SK-N-SH (cell line): ENCODE measurements at regions not wholly inside any gene's neighbourhood (a gene's known extent, or its start where the extent isn't known, plus 50 kb on each side); places are given as distances from the start of the nearest gene placed in this dataset.

Experiments
- CTCF ChIA-PET: fragments of 300-600, 350-600 bp; formaldehyde crosslinking; extraction: SDS; loops from one replicate; lab custom pipeline; 2021; lab: Yijun Ruan, JAX
- POLR2A ChIA-PET: fragments of 350-600 bp; sonication (Branson Sonifier 250); formaldehyde crosslinking; extraction: SDS; loops from one replicate; lab custom pipeline; 2020; ENCODE audit warnings: antibody characterized with exemption, inconsistent platforms; lab: Yijun Ruan, JAX
- DNase-seq: peaks from one replicate; pipeline ENCODE4 v3.0.0; 2012
- H2AFZ ChIP-seq: fragments of 200-600 bp; sonication (generic); 2 replicates; pipeline ENCODE4 v1.8.1; 2016; ENCODE audit warnings: antibody characterized with exemption, mild to moderate bottlenecking, low read depth
- H3F3A ChIP-seq: fragments of 200-600 bp; sonication (generic); replicated peaks from 2 replicates; pipeline ENCODE3; 2016; ENCODE audit warnings: antibody characterized with exemption, mild to moderate bottlenecking; ENCODE audit not compliant: insufficient read depth
- H3K27ac ChIP-seq, 2 experiments: fragments of 200-500 bp in 1 of 2; fragments of 200-600 bp in 1 of 2; sonication (Bioruptor generic) in 1 of 2; sonication (generic), shearing (Covaris generic) in 1 of 2; 2 replicates each; pipeline versions ENCODE4 v1.5.1 to v1.6.1; 2014 to 2016; ENCODE audit warnings: low read depth in 2 of 2, inconsistent platforms in 1 of 2, low read length in 1 of 2, mild to moderate bottlenecking in 1 of 2, mixed read lengths in 1 of 2
- H3K27me3 ChIP-seq: fragments of 200-600 bp; sonication (generic), shearing (Covaris generic); 2 replicates; pipeline ENCODE4 v1.6.1; 2016; ENCODE audit warnings: mixed run types; ENCODE audit not compliant: insufficient read depth
- H3K36me3 ChIP-seq, 2 experiments: fragments of 200-500 bp in 1 of 2; fragments of 200-600 bp in 1 of 2; sonication (Bioruptor generic) in 1 of 2; sonication (generic) in 1 of 2; replicated peaks in 1 of 2; 2 replicates each; pipeline versions ENCODE3 to v1.5.1; 2014 to 2016; ENCODE audit warnings: low read length in 1 of 2, mild to moderate bottlenecking in 1 of 2; ENCODE audit not compliant: insufficient read depth in 2 of 2, control insufficient read depth in 1 of 2
- H3K4me1 ChIP-seq, 2 experiments: fragments of 200-500 bp in 1 of 2; fragments of 200-600 bp in 1 of 2; sonication (Bioruptor generic) in 1 of 2; sonication (generic), shearing (Covaris generic) in 1 of 2; 2 replicates each; pipeline versions ENCODE4 v1.5.1 to v1.6.1; 2014 to 2016; ENCODE audit warnings: low read depth in 1 of 2, low read length in 1 of 2, mixed run types in 1 of 2; ENCODE audit not compliant: insufficient read depth in 2 of 2, control insufficient read depth in 1 of 2
- H3K4me2 ChIP-seq: fragments of 200-600 bp; sonication (generic), shearing (Covaris generic); 2 replicates; pipeline ENCODE4 v1.6.1; 2017; ENCODE audit warnings: mixed run types
- H3K4me3 ChIP-seq, 2 experiments: fragments of 200-500 bp in 1 of 2; fragments of 200-600 bp in 1 of 2; sonication (Bioruptor generic) in 1 of 2; sonication (generic), shearing (Covaris generic) in 1 of 2; 2 replicates each; pipeline versions ENCODE4 v1.5.1 to v1.8.1; 2014 to 2016; ENCODE audit warnings: low read depth in 2 of 2, inconsistent platforms in 1 of 2, low read length in 1 of 2, mild to moderate bottlenecking in 1 of 2, mixed read lengths in 1 of 2, moderate library complexity in 1 of 2
- H3K79me2 ChIP-seq: fragments of 200-600 bp; sonication (generic); 2 replicates; pipeline ENCODE4 v1.8.1; 2017; ENCODE audit warnings: mild to moderate bottlenecking; ENCODE audit not compliant: insufficient read depth
- H3K9ac ChIP-seq: fragments of 200-600 bp; sonication (generic); 2 replicates; pipeline ENCODE4 v1.6.1; 2017; ENCODE audit warnings: mixed run types
- H3K9me2 ChIP-seq: fragments of 200-600 bp; sonication (generic); 2 replicates; pipeline ENCODE4 v1.6.1; 2017; ENCODE audit warnings: mixed run types
- H3K9me3 ChIP-seq: fragments of 200-600 bp; sonication (generic); 2 replicates; pipeline ENCODE4 v1.6.1; 2017; ENCODE audit warnings: mixed run types, mild to moderate bottlenecking, moderate library complexity
- H4K20me1 ChIP-seq: fragments of 200-600 bp; sonication (generic); 2 replicates; pipeline ENCODE4 v1.6.1; 2017; ENCODE audit warnings: mild to moderate bottlenecking, mixed run types; ENCODE audit not compliant: insufficient read depth
- CHD2 ChIP-seq: fragments of 150-350 bp; IDR thresholded peaks from 2 replicates; pipeline ENCODE4 v1.6.1; 2018; ENCODE audit warnings: low read length; ENCODE audit not compliant: partially characterized antibody
- ELF1 ChIP-seq: IDR thresholded peaks from 2 replicates; pipeline ENCODE4 v1.4.0; 2012
- EZH2phosphoT487 ChIP-seq: fragments of 200-600 bp; sonication (generic); IDR thresholded peaks from 2 replicates; pipeline ENCODE4 v1.6.1; 2017; ENCODE audit warnings: low read depth, mixed run types, mild to moderate bottlenecking, antibody characterized with exemption, moderate library complexity, borderline replicate concordance
- FOXJ3 ChIP-seq: sonication (generic); formaldehyde crosslinking; IDR thresholded peaks from 2 replicates; pipeline ENCODE4 v1.5.1; 2020; ENCODE audit warnings: mild to moderate bottlenecking, missing genetic modification reagents
- FOXM1 ChIP-seq: IDR thresholded peaks from 2 replicates; pipeline ENCODE4 v1.4.0; 2012; ENCODE audit warnings: low read depth, mild to moderate bottlenecking
- MEF2A ChIP-seq: IDR thresholded peaks from 2 replicates; pipeline ENCODE4 v1.4.0; 2012; ENCODE audit warnings: low read depth, borderline replicate concordance
- NRF1 ChIP-seq: IDR thresholded peaks from 2 replicates; pipeline ENCODE4 v1.6.1; 2012; ENCODE audit warnings: low read depth, mild to moderate bottlenecking, low read length
- POLR2AphosphoS5 ChIP-seq: IDR thresholded peaks from 2 replicates; pipeline ENCODE4 v1.6.1; 2012; ENCODE audit warnings: low read depth, low read length
- RAD21 ChIP-seq: IDR thresholded peaks from 2 replicates; pipeline ENCODE4 v1.6.1; 2012; ENCODE audit warnings: mild to moderate bottlenecking, low read length
- RCOR1 ChIP-seq: fragments of 150-350 bp; IDR thresholded peaks from 2 replicates; pipeline ENCODE4 v1.6.1; 2017; ENCODE audit warnings: antibody characterized with exemption, low read length
- RFX5 ChIP-seq: IDR thresholded peaks from 2 replicates; pipeline ENCODE4 v1.6.1; 2012; ENCODE audit warnings: mild to moderate bottlenecking, improper control_type of control experiment, low read length
- RXRA ChIP-seq: IDR thresholded peaks from 2 replicates; pipeline ENCODE4 v1.4.0; 2012; ENCODE audit warnings: low read depth, mild to moderate bottlenecking, borderline replicate concordance
- SIN3A ChIP-seq: IDR thresholded peaks from 2 replicates; pipeline ENCODE4 v1.6.1; 2012; ENCODE audit warnings: low read depth, mild to moderate bottlenecking, low read length, moderate library complexity, borderline replicate concordance
- SMC3 ChIP-seq: IDR thresholded peaks from 2 replicates; pipeline ENCODE4 v1.6.1; 2012; ENCODE audit warnings: low read depth, low read length, improper control_type of control experiment
- TAF1 ChIP-seq: IDR thresholded peaks from 2 replicates; pipeline ENCODE4 v1.6.1; 2012; ENCODE audit warnings: low read depth, mild to moderate bottlenecking, low read length, moderate library complexity, borderline replicate concordance
- TCF12 ChIP-seq: IDR thresholded peaks from 2 replicates; pipeline ENCODE4 v1.4.0; 2012
- YY1 ChIP-seq: IDR thresholded peaks from 2 replicates; pipeline ENCODE4 v1.4.0; 2012; ENCODE audit warnings: low read depth, mild to moderate bottlenecking
- WGBS: methylation state at CpG from one replicate; pipeline ENCODE4 v1.1.6; 2017; ENCODE audit warnings: low lambda C conversion rate; 5-methylcytosine and 5-hydroxymethylcytosine counted together
- TF ChIP-seq, protein P1 (sequence below): fragments of 150-350 bp; IDR thresholded peaks from 2 replicates; pipeline ENCODE4 v1.6.1; 2017; ENCODE audit warnings: antibody characterized with exemption, low read length, low read depth, borderline replicate concordance
- TF ChIP-seq, protein P2 (sequence below): IDR thresholded peaks from 2 replicates; pipeline ENCODE4 v1.4.0; 2012; ENCODE audit warnings: low read depth, borderline replicate concordance

DNA sequence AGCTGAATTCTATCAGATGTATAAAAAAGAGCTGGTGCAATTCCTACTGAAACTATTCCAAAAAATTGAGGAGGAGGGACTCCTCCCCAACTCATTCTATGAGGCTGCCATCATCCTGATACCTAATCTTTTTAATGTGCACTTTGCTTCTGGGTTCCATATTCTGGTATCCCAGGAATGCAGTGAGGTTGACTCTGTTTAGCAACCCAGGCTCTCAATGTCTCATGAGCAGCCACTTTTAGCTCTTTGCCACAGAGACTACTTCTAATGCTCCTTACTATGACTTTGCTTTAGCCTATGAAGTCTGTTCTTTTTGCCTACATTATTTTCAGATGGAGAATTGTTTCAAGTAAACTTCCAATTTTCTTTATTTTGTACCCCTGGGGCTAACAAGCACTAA lies 185.5 kb upstream of the NRSN1 start:
- ChIA-PET CTCF (no interaction called here), POLR2A (no interaction called here)
- Histone ChIP-seq H3K4me3 (no peak overlapping the region), H3K4me2 (no peak overlapping the region), H3K9me3 (no peaks in the 10 kb centered on the region), H2AFZ (no peak overlapping the region), H3K4me1 (no peaks in the 10 kb centered on the region), H3K27me3 (no peaks in the 10 kb centered on the region), H4K20me1 (no peaks in the 10 kb centered on the region), H3K9ac (no peak overlapping the region), H3K27ac (no peak overlapping the region), H3K36me3 (no peaks in the 10 kb centered on the region), H3K79me2 (no peaks in the 10 kb centered on the region), H3F3A (no peaks in the 10 kb centered on the region), H3K9me2 (no peaks in the 10 kb centered on the region)
- TF ChIP-seq RAD21 (no peak), SIN3A (no peak), EZH2phosphoT487 (no peak)
- no peak for DNase-seq

DNA sequence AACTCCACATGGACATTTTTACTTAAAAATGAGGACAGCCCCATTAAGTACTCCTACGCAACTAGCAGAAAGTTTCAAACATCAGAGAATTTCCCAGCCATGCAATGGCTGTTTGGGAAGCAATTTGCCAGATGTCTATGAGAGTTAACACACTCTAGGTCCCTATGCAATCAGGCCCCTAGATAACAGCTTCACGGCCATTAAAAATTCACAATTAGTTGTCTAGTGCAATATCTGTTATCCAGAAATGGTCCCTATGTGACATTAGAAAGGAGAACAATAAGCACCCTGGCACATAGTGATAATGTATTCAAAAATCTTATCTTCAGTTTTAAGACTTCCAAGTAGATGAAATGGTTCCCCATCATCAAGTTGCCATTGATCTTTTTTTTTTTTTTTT lies 174.3 kb upstream of the NRSN1 start:
- no peak overlapping the region for H3K4me2 ChIP-seq
- no peaks in the 10 kb centered on the region for H3K9me3 ChIP-seq
- H3K27ac ChIP-seq = no peak overlapping the region
- no peaks in the 10 kb centered on the region for H3K27me3 ChIP-seq
- no peak overlapping the region for H3K4me3 ChIP-seq
- WGBS = 42% methylated on average over 2 of the region's 2 CpGs
- H3K9ac ChIP-seq = no peak overlapping the region
- H3K4me1 ChIP-seq = no peaks in the 10 kb centered on the region
- H2AFZ ChIP-seq = no peak overlapping the region
- H3K36me3 ChIP-seq = no peaks in the 10 kb centered on the region
- POLR2A ChIA-PET = no interaction called here
- H3K79me2 ChIP-seq = no peaks in the 10 kb centered on the region
- CTCF ChIA-PET = no interaction called here
- no peaks in the 10 kb centered on the region for H3K9me2 ChIP-seq
- no peaks in the 10 kb centered on the region for H3F3A ChIP-seq
- H4K20me1 ChIP-seq = no peaks in the 10 kb centered on the region
- no peak for DNase-seq
- TF ChIP-seq YY1 = no peak
- TF ChIP-seq CHD2 = no peak
- no peak for TF ChIP-seq RXRA
- TF ChIP-seq, protein P1, sequence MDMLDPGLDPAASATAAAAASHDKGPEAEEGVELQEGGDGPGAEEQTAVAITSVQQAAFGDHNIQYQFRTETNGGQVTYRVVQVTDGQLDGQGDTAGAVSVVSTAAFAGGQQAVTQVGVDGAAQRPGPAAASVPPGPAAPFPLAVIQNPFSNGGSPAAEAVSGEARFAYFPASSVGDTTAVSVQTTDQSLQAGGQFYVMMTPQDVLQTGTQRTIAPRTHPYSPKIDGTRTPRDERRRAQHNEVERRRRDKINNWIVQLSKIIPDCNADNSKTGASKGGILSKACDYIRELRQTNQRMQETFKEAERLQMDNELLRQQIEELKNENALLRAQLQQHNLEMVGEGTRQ = no peak
- no peak for TF ChIP-seq RFX5
- no peak for TF ChIP-seq FOXJ3
- no peak for TF ChIP-seq POLR2AphosphoS5
- no peak for TF ChIP-seq TAF1
- TF ChIP-seq SIN3A = no peak
- TF ChIP-seq EZH2phosphoT487 = no peak
- TF ChIP-seq NRF1 = no peak
- no peak for TF ChIP-seq FOXM1
- TF ChIP-seq RCOR1 = no peak
- TF ChIP-seq SMC3 = no peak
- TF ChIP-seq ELF1 = no peak
- TF ChIP-seq TCF12 = no peak
- TF ChIP-seq MEF2A = no peak
- TF ChIP-seq, protein P2, sequence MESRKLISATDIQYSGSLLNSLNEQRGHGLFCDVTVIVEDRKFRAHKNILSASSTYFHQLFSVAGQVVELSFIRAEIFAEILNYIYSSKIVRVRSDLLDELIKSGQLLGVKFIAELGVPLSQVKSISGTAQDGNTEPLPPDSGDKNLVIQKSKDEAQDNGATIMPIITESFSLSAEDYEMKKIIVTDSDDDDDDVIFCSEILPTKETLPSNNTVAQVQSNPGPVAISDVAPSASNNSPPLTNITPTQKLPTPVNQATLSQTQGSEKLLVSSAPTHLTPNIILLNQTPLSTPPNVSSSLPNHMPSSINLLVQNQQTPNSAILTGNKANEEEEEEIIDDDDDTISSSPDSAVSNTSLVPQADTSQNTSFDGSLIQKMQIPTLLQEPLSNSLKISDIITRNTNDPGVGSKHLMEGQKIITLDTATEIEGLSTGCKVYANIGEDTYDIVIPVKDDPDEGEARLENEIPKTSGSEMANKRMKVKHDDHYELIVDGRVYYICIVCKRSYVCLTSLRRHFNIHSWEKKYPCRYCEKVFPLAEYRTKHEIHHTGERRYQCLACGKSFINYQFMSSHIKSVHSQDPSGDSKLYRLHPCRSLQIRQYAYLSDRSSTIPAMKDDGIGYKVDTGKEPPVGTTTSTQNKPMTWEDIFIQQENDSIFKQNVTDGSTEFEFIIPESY = no peak
